ENCODE measurements at regions not wholly inside any gene's neighbourhood (a gene's known extent, or its start where the extent isn't known, plus 50 kb on each side); places are given as distances from the start of the nearest gene placed in this dataset.

DNA sequence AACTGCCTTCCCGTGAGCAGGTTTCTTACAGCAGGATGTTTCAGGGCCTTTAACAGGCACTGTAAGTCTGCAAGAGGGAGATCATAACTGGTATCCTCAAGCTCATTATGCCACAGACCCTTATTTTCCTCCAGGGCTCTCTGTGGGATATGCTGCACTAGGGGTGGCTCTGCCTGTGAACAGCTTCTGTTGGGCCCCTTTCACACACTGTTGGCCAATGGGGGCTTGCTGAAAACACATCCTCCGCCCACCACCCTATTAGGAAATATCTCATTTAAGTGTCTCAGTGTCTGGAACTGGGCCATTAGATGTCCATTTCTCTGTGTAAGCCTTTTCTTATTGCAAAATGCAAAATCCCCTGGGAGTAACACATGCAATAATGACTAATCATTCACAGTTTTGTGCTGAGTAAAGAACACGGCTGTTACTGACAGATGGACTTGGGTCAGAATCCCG lies 414.3 kb upstream of the HS6ST1 start:
- TF ChIP-seq, protein P1, sequence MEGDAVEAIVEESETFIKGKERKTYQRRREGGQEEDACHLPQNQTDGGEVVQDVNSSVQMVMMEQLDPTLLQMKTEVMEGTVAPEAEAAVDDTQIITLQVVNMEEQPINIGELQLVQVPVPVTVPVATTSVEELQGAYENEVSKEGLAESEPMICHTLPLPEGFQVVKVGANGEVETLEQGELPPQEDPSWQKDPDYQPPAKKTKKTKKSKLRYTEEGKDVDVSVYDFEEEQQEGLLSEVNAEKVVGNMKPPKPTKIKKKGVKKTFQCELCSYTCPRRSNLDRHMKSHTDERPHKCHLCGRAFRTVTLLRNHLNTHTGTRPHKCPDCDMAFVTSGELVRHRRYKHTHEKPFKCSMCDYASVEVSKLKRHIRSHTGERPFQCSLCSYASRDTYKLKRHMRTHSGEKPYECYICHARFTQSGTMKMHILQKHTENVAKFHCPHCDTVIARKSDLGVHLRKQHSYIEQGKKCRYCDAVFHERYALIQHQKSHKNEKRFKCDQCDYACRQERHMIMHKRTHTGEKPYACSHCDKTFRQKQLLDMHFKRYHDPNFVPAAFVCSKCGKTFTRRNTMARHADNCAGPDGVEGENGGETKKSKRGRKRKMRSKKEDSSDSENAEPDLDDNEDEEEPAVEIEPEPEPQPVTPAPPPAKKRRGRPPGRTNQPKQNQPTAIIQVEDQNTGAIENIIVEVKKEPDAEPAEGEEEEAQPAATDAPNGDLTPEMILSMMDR (IDR thresholded peaks at IDR 0.05) = no peak
- no peak for TF ChIP-seq POLR2A (IDR thresholded peaks at IDR 0.05)
